GM12875 (cell line): ENCODE measurements at regions not wholly inside any gene's neighbourhood (a gene's known extent, or its start where the extent isn't known, plus 50 kb on each side); places are given as distances from the start of the nearest gene placed in this dataset.

Source experiments
- H3K4me3 ChIP-seq: one replicate; pipeline ENCODE4 v1.5.1; 2011; ENCODE audit warnings: low read depth, low read length, control low read depth
- CTCF ChIP-seq: IDR thresholded peaks from 2 replicates; pipeline ENCODE4 v1.5.1; 2011; ENCODE audit warnings: low read depth, mild to moderate bottlenecking, control low read depth, inconsistent platforms, low read length, moderate library complexity, borderline replicate concordance; ENCODE audit not compliant: insufficient read depth

GRCh38 chr6:98452685-98453084, 381.7 kb upstream of the POU3F2 start:
- H3K4me3 ChIP-seq, result no peak overlapping the region
- TF ChIP-seq CTCF, result no peak

DNA sequence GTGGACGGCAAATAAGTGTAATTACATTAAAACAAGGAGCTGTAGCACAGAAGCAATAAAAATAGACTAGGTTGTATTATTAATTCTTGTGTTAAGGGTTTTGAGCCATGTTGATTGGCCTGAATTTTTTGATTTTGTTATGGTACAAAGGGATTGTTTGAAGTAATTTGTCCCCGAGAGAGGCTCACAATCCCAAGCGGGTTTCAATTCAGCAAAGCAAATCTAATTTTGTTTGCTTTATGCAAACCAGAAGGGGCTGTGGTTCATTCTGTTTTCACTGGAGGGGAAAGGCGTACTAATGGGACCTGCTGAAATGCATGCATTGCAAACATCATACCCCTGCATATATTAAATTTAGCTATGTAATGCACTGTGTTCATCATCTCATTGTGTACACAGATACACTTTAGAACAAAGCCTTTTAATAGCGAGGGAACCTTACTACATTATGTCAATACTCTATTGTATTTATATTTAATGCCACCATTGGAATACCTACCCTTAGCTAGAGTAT, 379.5 kb upstream of the POU3F2 start:
- no peak overlapping the region for H3K4me3 ChIP-seq
- TF ChIP-seq CTCF, result no peak

- no peak for TF ChIP-seq CTCF
- no peak overlapping the region for H3K4me3 ChIP-seq
These were observed 375.7 kb upstream of the POU3F2 start for GRCh38 chr6:98458708-98459107.

GRCh38 chr6:98463038-98464000, 371.1 kb upstream of the POU3F2 start:
- TF ChIP-seq CTCF, result no peak
- H3K4me3 ChIP-seq, result no peak overlapping the region

- no peak for TF ChIP-seq CTCF
- H3K4me3 ChIP-seq, result no peak overlapping the region
These were observed 367.3 kb upstream of the POU3F2 start for GRCh38 chr6:98467091-98467490.

DNA sequence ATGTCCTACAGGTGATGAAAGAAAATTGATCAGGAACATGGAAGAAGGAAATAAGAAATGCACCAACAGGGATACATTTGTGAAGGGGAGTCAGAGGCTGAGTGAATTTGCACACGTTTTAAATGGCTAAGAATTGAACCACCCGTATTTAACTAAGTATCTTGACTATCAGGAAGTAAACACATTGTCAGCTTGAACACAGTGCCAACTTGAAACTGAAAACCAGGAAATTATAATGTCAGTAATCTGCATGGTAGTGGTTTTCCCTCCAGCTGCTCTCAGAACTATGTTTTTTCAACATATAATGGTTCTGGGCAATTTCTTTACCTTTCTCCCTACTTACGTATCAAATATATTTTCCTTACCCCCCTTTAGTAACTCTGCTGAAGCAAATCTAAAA, 366.5 kb upstream of the POU3F2 start:
- no peak overlapping the region for H3K4me3 ChIP-seq
- no peak for TF ChIP-seq CTCF

- no peak overlapping the region for H3K4me3 ChIP-seq
- TF ChIP-seq CTCF, result no peak
These were observed 365.2 kb upstream of the POU3F2 start for GRCh38 chr6:98469141-98469540.
